ENCODE measurements at regions not wholly inside any gene's neighbourhood (a gene's known extent, or its start where the extent isn't known, plus 50 kb on each side); places are given as distances from the start of the nearest gene placed in this dataset.

DNA sequence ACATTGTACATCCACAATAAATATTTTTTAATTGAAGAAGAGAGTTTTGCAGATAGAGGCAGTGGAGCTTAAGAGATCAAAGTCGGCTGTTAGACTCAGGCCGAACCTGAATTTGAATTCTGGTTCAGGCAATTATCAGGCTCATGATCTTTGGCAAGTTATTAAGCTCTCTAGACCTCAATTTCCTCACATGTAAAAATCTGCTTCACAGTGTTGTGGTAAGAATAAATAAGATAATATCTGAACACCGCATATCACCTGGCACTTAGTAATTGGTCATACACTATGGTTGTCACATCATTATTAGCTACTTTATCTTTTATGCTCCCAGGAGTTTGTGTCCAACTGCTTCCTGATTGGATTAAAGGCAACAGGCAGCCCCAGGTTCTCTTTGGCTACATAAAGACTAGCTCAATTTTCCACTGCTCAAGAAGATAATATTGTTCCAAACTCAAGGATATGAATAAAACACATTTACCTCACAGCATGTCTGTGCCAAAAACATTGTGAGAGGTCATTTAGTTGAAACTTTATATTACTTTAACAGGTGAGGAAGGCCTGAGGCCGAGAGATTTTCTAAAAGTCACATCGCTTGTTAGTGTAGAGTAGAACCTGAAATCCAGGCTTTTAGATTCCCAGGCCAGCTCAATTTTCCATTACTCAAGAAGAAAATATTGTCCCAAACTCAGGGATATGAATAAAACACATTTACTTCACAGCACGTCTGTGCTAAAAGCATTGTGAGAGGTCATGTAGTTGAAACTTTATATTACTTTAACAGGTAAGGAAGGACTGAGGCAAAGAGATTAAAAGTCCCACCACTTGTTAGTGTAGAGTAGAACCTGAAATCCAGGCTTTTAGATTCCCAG lies 289.2 kb upstream of the PTGER4 start:
- DNase-seq (ENCODE audit: low read depth, low spot score): no peak

GRCh38 chr5:40389591-40389990 lies 290.1 kb upstream of the PTGER4 start:
- no peak for DNase-seq (ENCODE audit: low read depth, low spot score)
- no peak overlapping the region for H3K27ac ChIP-seq

More for the DNA sequence above, 289.2 kb upstream of the PTGER4 start:
- H3K27ac ChIP-seq: no peak overlapping the region

DNA sequence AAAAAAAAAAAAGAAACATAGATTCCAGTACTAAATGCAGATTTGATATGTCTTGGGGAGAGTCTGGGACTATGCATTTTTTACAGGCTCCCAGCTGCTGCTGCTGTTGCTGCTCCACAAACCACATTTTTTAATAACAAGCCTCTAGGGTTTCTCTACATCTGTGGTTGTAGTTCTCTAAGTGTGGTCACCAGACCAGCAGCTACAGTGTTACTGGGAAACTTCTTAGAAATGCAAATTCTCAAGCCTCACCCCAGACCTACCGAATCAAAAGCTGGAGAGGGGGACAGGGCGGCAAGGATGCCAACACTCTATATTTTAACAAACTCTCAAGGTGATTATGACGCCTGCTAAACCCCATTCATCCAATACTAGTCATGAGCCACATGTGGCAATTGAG lies 293.4 kb upstream of the PTGER4 start:
- peak overlapping the region; percentile 56 for H3K27ac ChIP-seq
- no peak for DNase-seq (ENCODE audit: low read depth, low spot score)

DNA sequence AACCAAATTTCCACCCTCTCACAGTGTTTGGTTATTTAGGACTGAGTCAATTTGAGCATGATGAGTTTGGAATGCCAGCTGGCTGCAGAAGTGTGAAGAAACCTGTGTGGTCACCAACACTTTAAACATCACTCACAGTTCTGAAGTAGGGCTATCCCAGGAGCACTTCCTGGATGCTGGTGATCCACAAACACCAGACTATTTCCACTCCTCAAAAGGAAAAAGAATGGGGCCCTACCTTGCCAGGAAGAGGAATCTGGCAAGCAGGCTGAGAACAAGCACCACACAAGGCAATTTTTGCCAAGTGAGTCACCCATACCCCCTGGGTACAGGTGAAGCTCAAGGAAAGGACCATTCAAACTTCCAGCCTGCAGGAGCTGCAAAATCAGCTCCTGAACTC lies 294.2 kb upstream of the PTGER4 start:
- DNase-seq (ENCODE audit: low read depth, low spot score): peak; percentile 53
- peak overlapping the region; percentile 56 for H3K27ac ChIP-seq

GRCh38 chr5:40384782-40385390 lies 294.8 kb upstream of the PTGER4 start:
- no peak for DNase-seq (ENCODE audit: low read depth, low spot score)
- H3K27ac ChIP-seq: peak overlapping the region; percentile 56

GRCh38 chr5:40383749-40384651 lies 295.7 kb upstream of the PTGER4 start:
- DNase-seq (ENCODE audit: low read depth, low spot score): no peak
- peak overlapping the region; percentile 56 for H3K27ac ChIP-seq

- peak overlapping the region; percentile 73 for H3K27ac ChIP-seq
- peak; percentile 88 for DNase-seq (ENCODE audit: low read depth, low spot score)
Measured at GRCh38 chr5:40381676-40382363, 297.9 kb upstream of the PTGER4 start.

DNA sequence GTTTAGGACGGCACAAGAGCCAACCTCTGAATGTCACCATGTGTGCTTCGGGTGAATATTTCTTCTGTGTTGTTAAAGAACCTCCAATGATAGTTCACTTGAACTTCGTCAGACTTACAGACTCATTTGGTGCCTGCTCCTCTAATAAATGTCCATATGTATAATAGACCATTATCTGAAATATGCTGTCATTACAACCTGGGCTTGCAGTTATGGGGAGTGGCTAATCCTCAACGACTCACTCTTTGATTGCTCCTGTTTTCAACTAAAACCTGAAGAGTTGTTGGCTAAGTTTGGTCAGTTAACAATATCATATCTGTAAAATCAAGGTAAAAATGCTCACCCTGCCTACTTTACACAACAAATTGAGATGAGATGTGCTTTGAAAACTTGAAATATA lies 298.7 kb upstream of the PTGER4 start:
- H3K27ac ChIP-seq: peak overlapping the region; percentile 73
- DNase-seq (ENCODE audit: low read depth, low spot score): no peak

GRCh38 chr5:40378396-40379177 lies 301.1 kb upstream of the PTGER4 start:
- H3K27ac ChIP-seq: no peak overlapping the region
- DNase-seq (ENCODE audit: low read depth, low spot score): no peak

DNA sequence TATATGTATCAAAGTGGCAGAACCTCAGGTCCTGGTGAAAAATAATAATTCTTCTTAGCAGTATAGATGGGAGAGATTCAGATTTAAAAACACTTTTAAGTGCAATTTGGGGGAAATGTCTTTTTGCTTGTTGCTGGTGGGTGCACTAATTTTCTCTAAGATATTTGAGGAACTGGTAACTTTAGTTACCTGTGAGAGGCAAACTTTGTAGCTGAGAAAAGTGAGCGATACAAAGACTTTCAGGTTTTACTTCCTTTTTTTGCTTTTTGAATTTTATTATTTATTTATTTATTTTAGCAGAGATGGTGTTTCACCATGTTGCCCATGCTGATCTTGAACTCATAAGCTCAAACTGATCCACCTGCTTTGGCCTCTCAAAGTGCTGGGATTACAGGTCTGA lies 303.1 kb upstream of the PTGER4 start:
- DNase-seq (ENCODE audit: low read depth, low spot score): no peak
- H3K27ac ChIP-seq: no peak overlapping the region

DNA sequence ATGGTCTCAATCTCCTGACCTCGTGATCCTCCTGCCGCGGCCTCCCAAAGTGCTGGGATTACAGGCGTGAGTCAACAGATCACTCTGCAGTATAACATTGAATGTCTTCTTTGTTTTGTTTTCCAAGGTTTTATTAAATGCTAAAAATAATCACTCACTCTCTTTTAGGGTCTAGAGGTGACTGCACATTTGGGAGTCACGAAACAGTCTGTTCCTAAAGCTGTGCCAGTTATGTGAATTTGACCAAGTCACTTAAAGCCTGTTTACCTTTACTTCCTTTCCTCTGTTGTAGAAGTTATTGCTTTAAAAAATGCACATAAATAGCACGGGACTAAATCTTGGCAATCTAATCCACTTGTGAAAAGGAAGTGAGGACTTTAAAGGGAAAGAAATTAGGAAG lies 304.9 kb upstream of the PTGER4 start:
- DNase-seq (ENCODE audit: low read depth, low spot score): no peak
- no peak overlapping the region for H3K27ac ChIP-seq

GRCh38 chr5:40368200-40368599 lies 311.5 kb upstream of the PTGER4 start:
- DNase-seq (ENCODE audit: low read depth, low spot score): no peak
- no peak overlapping the region for H3K27ac ChIP-seq

- no peak for DNase-seq (ENCODE audit: low read depth, low spot score)
- no peak overlapping the region for H3K27ac ChIP-seq
Measured at GRCh38 chr5:40367255-40367654, 312.5 kb upstream of the PTGER4 start.

- no peak overlapping the region for H3K27ac ChIP-seq
- DNase-seq (ENCODE audit: low read depth, low spot score): no peak
Measured at GRCh38 chr5:40365342-40366330, 314.1 kb upstream of the PTGER4 start.

DNA sequence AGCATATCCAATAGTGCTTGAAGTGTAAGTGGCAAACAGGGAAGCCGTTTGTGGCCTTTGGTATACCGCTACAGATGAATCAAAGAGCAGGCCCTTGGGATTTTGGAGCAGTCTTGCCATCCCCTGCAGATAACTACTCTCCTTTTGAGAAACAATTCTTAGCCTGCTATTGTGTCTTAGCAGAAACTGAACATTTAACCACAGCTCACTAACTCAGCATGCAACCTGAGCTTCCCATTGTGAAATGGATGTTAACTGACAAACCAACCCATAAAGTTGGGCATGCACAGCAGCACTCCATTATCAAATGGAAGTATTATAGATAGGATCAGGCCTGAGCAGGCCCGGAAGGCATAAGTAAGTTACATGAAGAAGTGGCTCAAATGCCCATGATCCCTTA lies 315.3 kb upstream of the PTGER4 start:
- no peak overlapping the region for H3K27ac ChIP-seq

DNA sequence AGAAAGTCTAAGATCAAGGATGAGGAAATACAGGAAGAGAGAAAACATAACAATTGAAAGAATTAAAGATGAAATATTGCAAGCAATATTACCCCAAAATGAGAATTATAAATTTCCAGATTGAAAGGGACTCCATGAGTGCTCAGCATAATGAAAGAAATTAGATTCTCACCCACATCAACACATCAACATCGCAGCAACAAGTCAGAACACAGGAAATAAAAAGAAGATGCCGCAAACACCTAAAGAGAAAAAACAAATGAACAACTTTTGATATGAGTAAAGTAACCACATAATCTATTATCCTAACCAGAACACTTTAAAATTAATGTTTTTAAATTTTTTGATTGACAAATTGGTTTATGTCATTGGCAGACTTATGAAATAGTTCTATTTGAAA lies 318.3 kb upstream of the PTGER4 start:
- DNase-seq (ENCODE audit: low read depth, low spot score): no peak
- H3K27ac ChIP-seq: no peak overlapping the region

More for the DNA sequence above, 315.3 kb upstream of the PTGER4 start:
- no peak for DNase-seq (ENCODE audit: low read depth, low spot score)

GRCh38 chr5:40360685-40361084 lies 319.0 kb upstream of the PTGER4 start:
- H3K27ac ChIP-seq: no peak overlapping the region
- no peak for DNase-seq (ENCODE audit: low read depth, low spot score)

GRCh38 chr5:40359832-40360231 lies 319.9 kb upstream of the PTGER4 start:
- H3K27ac ChIP-seq: no peak overlapping the region
- DNase-seq (ENCODE audit: low read depth, low spot score): no peak

Data from epithelial cell of prostate (primary cell).